ENCODE measurements at regions not wholly inside any gene's neighbourhood (a gene's known extent, or its start where the extent isn't known, plus 50 kb on each side); places are given as distances from the start of the nearest gene placed in this dataset.

DNA sequence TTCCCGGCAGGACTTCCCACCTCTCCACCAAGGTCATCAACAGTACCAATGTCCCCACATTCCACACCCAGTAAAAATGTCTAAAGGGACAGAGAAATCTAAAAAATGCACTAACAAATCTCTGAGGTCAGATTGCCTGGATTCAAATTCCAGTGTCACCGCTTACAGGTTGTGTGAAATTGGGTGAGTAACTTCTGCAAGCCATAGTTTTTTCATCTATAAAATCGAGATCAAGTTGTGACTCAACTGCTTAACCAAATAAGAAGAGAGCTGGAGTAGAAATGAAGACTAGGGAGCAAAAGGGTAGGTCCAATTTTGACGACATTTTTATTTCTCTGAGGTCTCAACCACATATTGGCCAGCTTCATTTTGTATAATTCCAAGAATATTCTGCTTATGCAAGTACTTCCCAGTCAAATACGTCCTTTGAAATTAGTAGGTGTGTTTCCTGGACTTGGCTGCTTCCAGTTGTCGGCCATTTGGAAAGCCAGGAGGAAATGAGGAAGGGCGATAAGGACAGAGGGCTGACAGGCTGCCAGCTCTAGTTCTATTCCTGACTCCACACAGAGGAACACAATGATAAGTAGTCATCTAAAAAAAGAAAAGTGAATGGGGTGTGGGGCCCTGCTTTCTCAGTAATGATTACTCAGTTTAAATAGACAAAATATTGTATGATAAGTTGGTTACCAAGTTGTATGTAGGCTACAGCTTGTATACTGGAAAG, 57.7 kb upstream of the ZC3H11B start:
- TF ChIP-seq SRF (IDR thresholded peaks at IDR 0.05; ENCODE audit: low read depth in 2 of 2, low read length in 2 of 2) (no peak), ZNF274 (IDR thresholded peaks at IDR 0.05; ENCODE audit: insufficient read depth, insufficient read length) (no peak), POLR2A (IDR thresholded peaks at IDR 0.05; ENCODE audit: low read depth, low read length) (no peak), KDM1A (IDR thresholded peaks at IDR 0.05; ENCODE audit: borderline replicate concordance) (no peak), HCFC1 (IDR thresholded peaks at IDR 0.05; ENCODE audit: low read length) (no peak), EZH2 (IDR thresholded peaks at IDR 0.05; ENCODE audit: borderline replicate concordance, control insufficient read depth, low read depth, low read length) (no peak), CBX5 (IDR thresholded peaks at IDR 0.05; ENCODE audit: low read depth) (no peak), YY1 (IDR thresholded peaks at IDR 0.05; ENCODE audit: low read depth, low read length) (no peak), ZNF384 (IDR thresholded peaks at IDR 0.05; ENCODE audit: borderline replicate concordance, low read depth, low read length) (no peak), POLR2AphosphoS5 (IDR thresholded peaks at IDR 0.05; ENCODE audit: low read length) (no peak)
- TF ChIP-seq, protein P1, sequence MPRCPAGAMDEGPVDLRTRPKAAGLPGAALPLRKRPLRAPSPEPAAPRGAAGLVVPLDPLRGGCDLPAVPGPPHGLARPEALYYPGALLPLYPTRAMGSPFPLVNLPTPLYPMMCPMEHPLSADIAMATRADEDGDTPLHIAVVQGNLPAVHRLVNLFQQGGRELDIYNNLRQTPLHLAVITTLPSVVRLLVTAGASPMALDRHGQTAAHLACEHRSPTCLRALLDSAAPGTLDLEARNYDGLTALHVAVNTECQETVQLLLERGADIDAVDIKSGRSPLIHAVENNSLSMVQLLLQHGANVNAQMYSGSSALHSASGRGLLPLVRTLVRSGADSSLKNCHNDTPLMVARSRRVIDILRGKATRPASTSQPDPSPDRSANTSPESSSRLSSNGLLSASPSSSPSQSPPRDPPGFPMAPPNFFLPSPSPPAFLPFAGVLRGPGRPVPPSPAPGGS (IDR thresholded peaks at IDR 0.05; ENCODE audit: borderline replicate concordance, insufficient read depth, low read depth, low read length, poor library complexity, severe bottlenecking) = no peak
- TF ChIP-seq, protein P2, sequence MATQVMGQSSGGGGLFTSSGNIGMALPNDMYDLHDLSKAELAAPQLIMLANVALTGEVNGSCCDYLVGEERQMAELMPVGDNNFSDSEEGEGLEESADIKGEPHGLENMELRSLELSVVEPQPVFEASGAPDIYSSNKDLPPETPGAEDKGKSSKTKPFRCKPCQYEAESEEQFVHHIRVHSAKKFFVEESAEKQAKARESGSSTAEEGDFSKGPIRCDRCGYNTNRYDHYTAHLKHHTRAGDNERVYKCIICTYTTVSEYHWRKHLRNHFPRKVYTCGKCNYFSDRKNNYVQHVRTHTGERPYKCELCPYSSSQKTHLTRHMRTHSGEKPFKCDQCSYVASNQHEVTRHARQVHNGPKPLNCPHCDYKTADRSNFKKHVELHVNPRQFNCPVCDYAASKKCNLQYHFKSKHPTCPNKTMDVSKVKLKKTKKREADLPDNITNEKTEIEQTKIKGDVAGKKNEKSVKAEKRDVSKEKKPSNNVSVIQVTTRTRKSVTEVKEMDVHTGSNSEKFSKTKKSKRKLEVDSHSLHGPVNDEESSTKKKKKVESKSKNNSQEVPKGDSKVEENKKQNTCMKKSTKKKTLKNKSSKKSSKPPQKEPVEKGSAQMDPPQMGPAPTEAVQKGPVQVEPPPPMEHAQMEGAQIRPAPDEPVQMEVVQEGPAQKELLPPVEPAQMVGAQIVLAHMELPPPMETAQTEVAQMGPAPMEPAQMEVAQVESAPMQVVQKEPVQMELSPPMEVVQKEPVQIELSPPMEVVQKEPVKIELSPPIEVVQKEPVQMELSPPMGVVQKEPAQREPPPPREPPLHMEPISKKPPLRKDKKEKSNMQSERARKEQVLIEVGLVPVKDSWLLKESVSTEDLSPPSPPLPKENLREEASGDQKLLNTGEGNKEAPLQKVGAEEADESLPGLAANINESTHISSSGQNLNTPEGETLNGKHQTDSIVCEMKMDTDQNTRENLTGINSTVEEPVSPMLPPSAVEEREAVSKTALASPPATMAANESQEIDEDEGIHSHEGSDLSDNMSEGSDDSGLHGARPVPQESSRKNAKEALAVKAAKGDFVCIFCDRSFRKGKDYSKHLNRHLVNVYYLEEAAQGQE (IDR thresholded peaks at IDR 0.05; ENCODE audit: low read depth, low read length) = no peak
- TF ChIP-seq, protein P3, sequence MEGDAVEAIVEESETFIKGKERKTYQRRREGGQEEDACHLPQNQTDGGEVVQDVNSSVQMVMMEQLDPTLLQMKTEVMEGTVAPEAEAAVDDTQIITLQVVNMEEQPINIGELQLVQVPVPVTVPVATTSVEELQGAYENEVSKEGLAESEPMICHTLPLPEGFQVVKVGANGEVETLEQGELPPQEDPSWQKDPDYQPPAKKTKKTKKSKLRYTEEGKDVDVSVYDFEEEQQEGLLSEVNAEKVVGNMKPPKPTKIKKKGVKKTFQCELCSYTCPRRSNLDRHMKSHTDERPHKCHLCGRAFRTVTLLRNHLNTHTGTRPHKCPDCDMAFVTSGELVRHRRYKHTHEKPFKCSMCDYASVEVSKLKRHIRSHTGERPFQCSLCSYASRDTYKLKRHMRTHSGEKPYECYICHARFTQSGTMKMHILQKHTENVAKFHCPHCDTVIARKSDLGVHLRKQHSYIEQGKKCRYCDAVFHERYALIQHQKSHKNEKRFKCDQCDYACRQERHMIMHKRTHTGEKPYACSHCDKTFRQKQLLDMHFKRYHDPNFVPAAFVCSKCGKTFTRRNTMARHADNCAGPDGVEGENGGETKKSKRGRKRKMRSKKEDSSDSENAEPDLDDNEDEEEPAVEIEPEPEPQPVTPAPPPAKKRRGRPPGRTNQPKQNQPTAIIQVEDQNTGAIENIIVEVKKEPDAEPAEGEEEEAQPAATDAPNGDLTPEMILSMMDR (IDR thresholded peaks at IDR 0.05 in 2 of 3, conservative IDR thresholded peaks at IDR 0.05 in 1 of 3; ENCODE audit: control insufficient read depth in 2 of 3, extremely low read depth in 1 of 3, insufficient read depth in 1 of 3, low read depth in 3 of 3, low read length in 3 of 3) = no peak

Measured in GM12878 (cell line).